H1 (cell line): ENCODE measurements at regions not wholly inside any gene's neighbourhood (a gene's known extent, or its start where the extent isn't known, plus 50 kb on each side); places are given as distances from the start of the nearest gene placed in this dataset.
"Not testable (repeated sequence)": the region's sequence is repeated elsewhere in the genome, so short reads cannot be mapped to it uniquely, and the experiment has no call there.

Source experiments
- CTCF ChIA-PET: fragments of 300-600 bp; sonication (Branson Sonifier 250); formaldehyde crosslinking; loops from one replicate; lab custom pipeline; 2021; ENCODE audit not compliant: partially characterized antibody; lab: Charles Lee
- POLR2A ChIA-PET: fragments of 300-600 bp; sonication (Branson Sonifier 250); formaldehyde crosslinking; loops from one replicate; lab custom pipeline; 2021; ENCODE audit warnings: inconsistent platforms; ENCODE audit not compliant: partially characterized antibody; lab: Charles Lee
- DNase-seq, 2 experiments: peaks; one replicate each; pipeline versions ENCODE4 v3.0.0 to v3.0.0-alpha.2; 2010 to 2022; ENCODE audit warnings: low spot score in 2 of 2, low read depth in 1 of 2, mixed read lengths in 1 of 2
- FAIRE-seq: peaks from 2 replicates; lab custom pipeline; 2011; peaks lifted over from hg19 to GRCh38; lab: Jason Lieb, UNC
- H2AFZ ChIP-seq: 2 replicates; pipeline ENCODE4 v1.8.1; 2012; ENCODE audit warnings: low read length, inconsistent platforms
- H2AK5ac ChIP-seq: 2 replicates; pipeline ENCODE4 v1.6.1; 2013; ENCODE audit warnings: low read depth, low read length
- H2BK120ac ChIP-seq: replicated peaks from 2 replicates; pipeline ENCODE3; 2013; ENCODE audit warnings: low read depth, low read length, inconsistent platforms
- H2BK12ac ChIP-seq: 2 replicates; pipeline ENCODE4 v1.6.1; 2013; ENCODE audit warnings: low read depth, low read length
- H2BK15ac ChIP-seq: 2 replicates; pipeline ENCODE4 v1.6.1; 2013; ENCODE audit warnings: low read length
- H2BK20ac ChIP-seq: 2 replicates; pipeline ENCODE4 v1.6.1; 2013; ENCODE audit warnings: low read length
- H2BK5ac ChIP-seq: 2 replicates; pipeline ENCODE4 v1.6.1; 2013; ENCODE audit warnings: low read depth, low read length
- H3K14ac ChIP-seq: 2 replicates; pipeline ENCODE4 v1.6.1; 2013; ENCODE audit warnings: inconsistent platforms; ENCODE audit not compliant: insufficient read length
- H3K18ac ChIP-seq: 2 replicates; pipeline ENCODE4 v1.6.1; 2013; ENCODE audit warnings: low read length; ENCODE audit errors: extremely low read depth
- H3K23ac ChIP-seq: 2 replicates; pipeline ENCODE4 v1.6.1; 2013; ENCODE audit warnings: inconsistent platforms; ENCODE audit not compliant: insufficient read length
- H3K23me2 ChIP-seq: 2 replicates; pipeline ENCODE4 v1.6.1; 2013; ENCODE audit warnings: low read depth, low read length
- H3K27ac ChIP-seq: 2 replicates; pipeline ENCODE4 v1.6.1; 2011; ENCODE audit warnings: low read depth, low read length, inconsistent platforms
- H3K27me3 ChIP-seq, 4 experiments: replicated peaks in 1 of 4; 1 replicate in 1 of 4; 2 replicates in 3 of 4; pipeline versions ENCODE4 v1.6.1 to v1.8.1; 2011 to 2013; ENCODE audit warnings: low read length in 3 of 4, mild to moderate bottlenecking in 3 of 4, inconsistent platforms in 2 of 4, mixed read lengths in 2 of 4, moderate library complexity in 1 of 4; ENCODE audit not compliant: control insufficient read depth in 3 of 4, insufficient read depth in 3 of 4; ENCODE audit errors: extremely low read depth in 1 of 4
- H3K36me3 ChIP-seq, 4 experiments: 2 replicates each; pipeline versions ENCODE4 v1.6.1 to v1.8.1; 2011 to 2013; ENCODE audit warnings: mild to moderate bottlenecking in 4 of 4, low read length in 3 of 4, moderate library complexity in 2 of 4, control low read depth in 1 of 4, inconsistent platforms in 1 of 4; ENCODE audit not compliant: insufficient read depth in 4 of 4, control insufficient read depth in 2 of 4
- H3K4ac ChIP-seq: replicated peaks from 2 replicates; pipeline ENCODE3; 2013; ENCODE audit warnings: low read length, low read depth, mixed read lengths, inconsistent platforms; ENCODE audit not compliant: insufficient read length
- H3K4me1 ChIP-seq, 4 experiments: replicated peaks in 1 of 4; 1 replicate in 1 of 4; 2 replicates in 3 of 4; pipeline versions ENCODE4 v1.6.1 to v1.8.1; 2011 to 2013; ENCODE audit warnings: low read length in 3 of 4, inconsistent platforms in 2 of 4, mixed read lengths in 1 of 4; ENCODE audit not compliant: insufficient read depth in 4 of 4, control insufficient read depth in 3 of 4
- H3K4me2 ChIP-seq, 2 experiments: 2 replicates each; pipeline versions ENCODE4 v1.6.1 to v1.8.1; 2011 to 2013; ENCODE audit warnings: low read depth in 2 of 2, low read length in 2 of 2, control low read depth in 1 of 2, inconsistent platforms in 1 of 2, mild to moderate bottlenecking in 1 of 2; ENCODE audit not compliant: insufficient read depth in 1 of 2
- H3K4me3 ChIP-seq, 4 experiments: fragments of 200-600, 300-600 bp in 1 of 4; sonication (generic), shearing (Covaris generic), sonication (Bioruptor Twin) in 1 of 4; 2 replicates each; pipeline versions ENCODE4 v1.5.1 to v1.8.1; 2011 to 2016; ENCODE audit warnings: low read length in 4 of 4, low read depth in 3 of 4, control low read depth in 2 of 4, inconsistent platforms in 2 of 4, mild to moderate bottlenecking in 2 of 4, mixed read lengths in 1 of 4, moderate library complexity in 1 of 4; ENCODE audit not compliant: insufficient read depth in 2 of 4; ENCODE audit errors: extremely low read depth in 1 of 4
- H3K56ac ChIP-seq: replicated peaks from 2 replicates; pipeline ENCODE3; 2013; ENCODE audit warnings: low read depth, mild to moderate bottlenecking, mixed read lengths, low read length, inconsistent platforms; ENCODE audit not compliant: insufficient read length
- H3K79me1 ChIP-seq: 2 replicates; pipeline ENCODE4 v1.6.1; 2013; ENCODE audit warnings: low read depth, low read length, control low read depth
- H3K79me2 ChIP-seq, 2 experiments: 2 replicates each; pipeline versions ENCODE4 v1.6.1 to v1.8.1; 2012 to 2013; ENCODE audit warnings: low read length in 2 of 2, mild to moderate bottlenecking in 2 of 2, inconsistent platforms in 1 of 2; ENCODE audit not compliant: insufficient read depth in 2 of 2, control insufficient read depth in 1 of 2
- H3K9ac ChIP-seq, 4 experiments: replicated peaks in 1 of 4; 1 replicate in 1 of 4; 2 replicates in 3 of 4; pipeline versions ENCODE4 v1.6.1 to v1.8.1; 2011 to 2013; ENCODE audit warnings: low read depth in 3 of 4, low read length in 3 of 4, control low read depth in 2 of 4, mild to moderate bottlenecking in 2 of 4, moderate library complexity in 2 of 4, inconsistent platforms in 1 of 4; ENCODE audit errors: extremely low read depth in 1 of 4
- H3K9me3 ChIP-seq, 2 experiments: 2 replicates each; pipeline versions ENCODE4 v1.6.1 to v1.8.1; 2012 to 2013; ENCODE audit warnings: mild to moderate bottlenecking in 2 of 2, moderate library complexity in 2 of 2, control low read depth in 1 of 2, inconsistent platforms in 1 of 2, low read depth in 1 of 2, low read length in 1 of 2, mixed read lengths in 1 of 2; ENCODE audit not compliant: insufficient read depth in 2 of 2
- H4K20me1 ChIP-seq, 2 experiments: replicated peaks in 1 of 2; 2 replicates each; pipeline versions ENCODE3 to v1.8.1; 2011 to 2013; ENCODE audit warnings: inconsistent platforms in 2 of 2, low read length in 2 of 2, mild to moderate bottlenecking in 1 of 2; ENCODE audit not compliant: insufficient read depth in 2 of 2, control insufficient read depth in 1 of 2
- H4K5ac ChIP-seq: 2 replicates; pipeline ENCODE4 v1.6.1; 2013; ENCODE audit warnings: low read length, low read depth, mixed read lengths, inconsistent platforms; ENCODE audit not compliant: insufficient read length
- H4K8ac ChIP-seq: 2 replicates; pipeline ENCODE4 v1.8.0; 2013; ENCODE audit warnings: mild to moderate bottlenecking, moderate library complexity, low read length, inconsistent platforms; ENCODE audit not compliant: insufficient read depth; ENCODE audit errors: extremely low read depth
- H4K91ac ChIP-seq: replicated peaks from 2 replicates; pipeline ENCODE3; 2013; ENCODE audit warnings: low read length, mixed read lengths, inconsistent platforms; ENCODE audit not compliant: insufficient read length

GRCh38 chr6:771683-772082, 78.7 kb upstream of the EXOC2 start:
- H3K18ac ChIP-seq, H3K4ac ChIP-seq, H4K5ac ChIP-seq, CTCF ChIA-PET, H3K4me2 ChIP-seq, H3K56ac ChIP-seq, H2BK15ac ChIP-seq, POLR2A ChIA-PET, H3K27ac ChIP-seq, H3K79me2 ChIP-seq, H2BK20ac ChIP-seq, H3K79me1 ChIP-seq, FAIRE-seq, H3K23ac ChIP-seq, H3K9me3 ChIP-seq, H3K27me3 ChIP-seq, DNase-seq, H2BK120ac ChIP-seq, H3K4me3 ChIP-seq, H2BK12ac ChIP-seq, H4K8ac ChIP-seq, H3K23me2 ChIP-seq, H3K36me3 ChIP-seq, H2BK5ac ChIP-seq, H2AK5ac ChIP-seq, H2AFZ ChIP-seq, H3K4me1 ChIP-seq, H4K91ac ChIP-seq, H3K14ac ChIP-seq, H4K20me1 ChIP-seq, H3K9ac ChIP-seq: not testable (repeated sequence)
